Gastroesophageal sphincter (tissue), 4 donors: ENCODE measurements at regions not wholly inside any gene's neighbourhood (a gene's known extent, or its start where the extent isn't known, plus 50 kb on each side); places are given as distances from the start of the nearest gene placed in this dataset.
"Not testable (repeated sequence)": the region's sequence is repeated elsewhere in the genome, so short reads cannot be mapped to it uniquely, and the experiment has no call there.

Experiments
- ATAC-seq: fragments of 150-250 bp; one replicate; pipeline ENCODE4 v1.9.1; 2016; ENCODE audit warnings: mild to moderate bottlenecking, moderate library complexity
- H3K27ac ChIP-seq, 4 donors: fragments of 200-600 bp; sonication (generic) in 3 of 4; 1 replicate in 3 of 4; 2 replicates in 1 of 4; pipeline ENCODE4 v1.5.1; 2016 to 2019
- H3K27me3 ChIP-seq: fragments of 200-600 bp; sonication (generic); one replicate; pipeline ENCODE4 v1.5.1; 2019
- H3K36me3 ChIP-seq, 2 donors: fragments of 200-600 bp; sonication (generic); one replicate each; pipeline ENCODE4 v1.5.1; 2019; ENCODE audit warnings: control low read depth in 1 of 2
- H3K4me1 ChIP-seq, 3 donors: fragments of 200-600 bp; sonication (generic); 1 replicate in 2 of 3; 2 replicates in 1 of 3; pipeline ENCODE4 v1.5.1; 2016 to 2019; ENCODE audit warnings: control low read depth in 2 of 3
- H3K4me3 ChIP-seq, 2 donors: fragments of 200-600 bp; sonication (generic); one replicate each; pipeline ENCODE4 v1.5.1; 2019; ENCODE audit warnings: mild to moderate bottlenecking in 1 of 2, moderate library complexity in 1 of 2
- H3K9me3 ChIP-seq, 3 donors: fragments of 200-600 bp; sonication (generic); one replicate each; pipeline ENCODE4 v1.5.1; 2017 to 2019; ENCODE audit warnings: control low read depth in 2 of 3
- EP300 ChIP-seq: sonication (generic); formaldehyde crosslinking; IDR thresholded peaks from one replicate; pipeline ENCODE4 v1.6.1; 2017; ENCODE audit warnings: antibody characterized with exemption, mild to moderate bottlenecking
- POLR2A ChIP-seq, 2 donors: fragments of 450-650 bp; IDR thresholded peaks; one replicate each; pipeline ENCODE4 v1.6.1; 2017; ENCODE audit warnings: antibody characterized with exemption in 2 of 2, mild to moderate bottlenecking in 2 of 2, moderate library complexity in 1 of 2
- POLR2AphosphoS5 ChIP-seq: sonication (generic); formaldehyde crosslinking; IDR thresholded peaks from one replicate; pipeline ENCODE4 v1.6.1; 2017; ENCODE audit warnings: antibody characterized with exemption
- WGBS, 2 donors: methylation state at CpG; one replicate each; pipeline ENCODE4 v1.1.5; 2018; ENCODE audit warnings: low coverage in 1 of 2; 5-methylcytosine and 5-hydroxymethylcytosine counted together
- TF ChIP-seq, protein P1 (sequence below), 4 experiments: fragments of 200-600 bp in 2 of 4; fragments of 450-650 bp in 2 of 4; sonication (generic) in 1 of 4; IDR thresholded peaks; one replicate each; pipeline ENCODE4 v1.5.1; 2017 to 2019; ENCODE audit warnings: antibody characterized with exemption in 4 of 4, mild to moderate bottlenecking in 2 of 4, moderate library complexity in 2 of 4

DNA sequence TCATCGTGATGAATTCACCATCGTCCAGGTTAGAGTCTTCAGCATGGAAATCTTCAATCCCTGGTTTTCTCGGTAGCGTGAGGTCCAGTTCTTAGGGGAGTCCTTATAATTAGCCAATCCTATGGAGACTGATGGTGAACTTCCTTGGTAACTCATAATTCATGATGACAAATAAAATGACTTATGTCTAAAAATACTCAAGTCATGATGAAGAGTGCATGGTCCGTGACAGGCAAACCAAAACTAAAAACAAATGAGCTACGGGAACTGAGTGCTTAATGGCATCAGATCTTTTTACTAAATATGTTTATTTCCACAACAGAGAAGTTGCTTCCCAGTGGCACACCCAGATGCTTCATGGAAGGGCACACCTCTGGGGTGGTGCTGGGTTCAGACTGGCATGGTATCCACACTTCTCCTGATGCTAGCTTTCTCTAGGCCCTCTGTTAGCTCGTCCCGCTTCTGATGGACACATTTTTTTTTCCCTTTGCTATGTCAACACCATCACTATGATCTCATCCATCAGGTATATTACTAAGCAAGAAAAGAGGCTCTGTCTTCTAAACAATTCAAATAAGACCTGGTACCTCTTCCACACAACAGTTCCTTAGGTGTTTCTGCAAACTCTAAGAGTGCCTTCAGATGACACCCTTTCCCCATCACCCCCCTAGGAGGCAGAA is 92.8 kb upstream of the NEDD4L start:
- TF ChIP-seq EP300 (no peak), POLR2AphosphoS5 (no peak), POLR2A (IDR thresholded peaks at IDR 0.05) (no peak)
- TF ChIP-seq, protein P1, sequence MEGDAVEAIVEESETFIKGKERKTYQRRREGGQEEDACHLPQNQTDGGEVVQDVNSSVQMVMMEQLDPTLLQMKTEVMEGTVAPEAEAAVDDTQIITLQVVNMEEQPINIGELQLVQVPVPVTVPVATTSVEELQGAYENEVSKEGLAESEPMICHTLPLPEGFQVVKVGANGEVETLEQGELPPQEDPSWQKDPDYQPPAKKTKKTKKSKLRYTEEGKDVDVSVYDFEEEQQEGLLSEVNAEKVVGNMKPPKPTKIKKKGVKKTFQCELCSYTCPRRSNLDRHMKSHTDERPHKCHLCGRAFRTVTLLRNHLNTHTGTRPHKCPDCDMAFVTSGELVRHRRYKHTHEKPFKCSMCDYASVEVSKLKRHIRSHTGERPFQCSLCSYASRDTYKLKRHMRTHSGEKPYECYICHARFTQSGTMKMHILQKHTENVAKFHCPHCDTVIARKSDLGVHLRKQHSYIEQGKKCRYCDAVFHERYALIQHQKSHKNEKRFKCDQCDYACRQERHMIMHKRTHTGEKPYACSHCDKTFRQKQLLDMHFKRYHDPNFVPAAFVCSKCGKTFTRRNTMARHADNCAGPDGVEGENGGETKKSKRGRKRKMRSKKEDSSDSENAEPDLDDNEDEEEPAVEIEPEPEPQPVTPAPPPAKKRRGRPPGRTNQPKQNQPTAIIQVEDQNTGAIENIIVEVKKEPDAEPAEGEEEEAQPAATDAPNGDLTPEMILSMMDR (IDR thresholded peaks at IDR 0.05), result no peak
- H3K4me1 ChIP-seq, result peaks cover 0 to 15% (median 0%) of the 10 kb centered on the region in 3 donors
- 73 to 77% methylated on average over 7 to 8 of the region's 8 CpGs for whole genome bisulfite sequencing, 2 donors
- no peaks in the 10 kb centered on the region for H3K9me3 ChIP-seq
- H3K36me3 ChIP-seq, result no peaks in the 10 kb centered on the region
- H3K4me3 ChIP-seq, result no peak overlapping the region
- no peaks in the 10 kb centered on the region for H3K27me3 ChIP-seq
- ATAC-seq, result no peak
- no peak overlapping the region for H3K27ac ChIP-seq

DNA sequence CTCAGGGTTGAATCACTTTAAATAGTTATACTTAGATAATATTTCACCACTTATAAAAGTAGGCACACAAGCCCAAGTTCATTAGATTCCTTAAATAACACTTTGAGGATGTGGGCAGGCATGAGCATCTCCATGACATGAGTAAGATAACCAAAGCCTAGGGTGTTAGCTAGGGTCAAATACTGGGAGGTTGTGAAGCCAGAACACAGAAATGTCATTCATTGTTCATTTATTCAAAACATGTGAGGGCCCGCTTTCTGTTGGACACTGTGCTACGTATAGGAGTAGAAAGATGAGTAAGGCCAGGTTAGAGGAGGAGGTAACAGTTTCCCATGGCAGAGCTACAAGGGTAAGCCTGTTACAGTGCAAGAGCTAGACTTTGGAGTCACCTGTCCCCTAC is 93.5 kb upstream of the NEDD4L start:
- Histone ChIP-seq H3K36me3 (no peaks in the 10 kb centered on the region), H3K27ac (no peak overlapping the region), H3K4me3 (no peak overlapping the region), H3K9me3 (no peaks in the 10 kb centered on the region), H3K27me3 (no peaks in the 10 kb centered on the region), H3K4me1 (peaks cover 0 to 15% (median 0%) of the 10 kb centered on the region in 3 donors)
- TF ChIP-seq, protein P1 (IDR thresholded peaks at IDR 0.05), result no peak
- TF ChIP-seq POLR2A (IDR thresholded peaks at IDR 0.05) (no peak), EP300 (no peak), POLR2AphosphoS5 (no peak)
- 94 to 96% methylated on average over 2 of the region's 2 CpGs for WGBS, 2 donors
- ATAC-seq, result no peak

DNA sequence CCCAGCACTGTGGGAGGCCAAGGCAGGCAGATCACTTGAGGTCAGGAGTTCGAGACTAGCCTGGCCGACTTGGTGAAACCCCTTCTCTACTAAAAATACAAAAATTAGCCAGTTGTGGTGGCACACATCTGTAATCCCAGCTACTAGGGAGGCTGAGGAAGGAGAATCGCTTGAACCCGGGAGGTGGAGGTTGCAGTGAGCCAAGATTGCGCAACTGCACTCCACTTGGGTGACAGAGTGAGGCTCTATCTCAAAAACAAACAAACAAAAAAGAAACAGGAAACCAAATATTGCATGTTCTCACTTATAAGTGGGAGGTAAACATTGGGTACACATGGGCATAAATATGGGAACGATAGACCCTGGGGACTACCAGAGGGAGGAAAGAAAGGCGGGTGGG is 94.7 kb upstream of the NEDD4L start:
- ATAC-seq, H3K4me3 ChIP-seq, H3K27ac ChIP-seq, H3K9me3 ChIP-seq, H3K36me3 ChIP-seq, H3K27me3 ChIP-seq: not testable (repeated sequence)
- peaks cover 0 to 15% (median 0%) of the 10 kb centered on the region in 3 donors for H3K4me1 ChIP-seq
- 93 to 98% methylated on average over 7 of the region's 7 CpGs for WGBS, 2 donors

DNA sequence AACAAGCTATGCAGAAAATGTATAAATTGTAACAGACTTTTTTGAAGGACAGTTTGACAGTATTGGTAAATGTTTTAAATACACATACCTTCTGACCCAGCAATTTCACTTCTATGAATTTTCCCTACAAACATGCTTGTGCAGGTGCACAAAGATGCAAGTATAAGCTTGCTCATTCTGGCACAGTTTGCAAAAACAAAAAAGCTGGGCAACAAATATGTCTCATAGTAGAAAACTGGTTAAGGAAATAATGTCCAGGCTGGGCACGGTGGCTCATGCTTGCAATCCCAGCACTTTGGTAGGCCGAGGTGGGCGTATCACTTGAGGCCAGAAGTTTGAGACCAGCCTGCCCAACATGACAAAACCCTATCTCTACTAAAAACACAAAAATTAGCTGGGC is 96.9 kb upstream of the NEDD4L start:
- TF ChIP-seq POLR2A (IDR thresholded peaks at IDR 0.05) (no peak), POLR2AphosphoS5 (no peak), EP300 (no peak)
- TF ChIP-seq, protein P1 (IDR thresholded peaks at IDR 0.05), result no peak
- Histone ChIP-seq H3K9me3 (no peaks in the 10 kb centered on the region), H3K36me3 (no peaks in the 10 kb centered on the region), H3K4me1 (peaks cover 0 to 9% (median 0%) of the 10 kb centered on the region in 3 donors), H3K27me3 (no peaks in the 10 kb centered on the region), H3K4me3 (no peak overlapping the region), H3K27ac (no peak overlapping the region)
- 63 to 94% methylated on average over 2 to 3 of the region's 3 CpGs for WGBS, 2 donors
- no peak for ATAC-seq

DNA sequence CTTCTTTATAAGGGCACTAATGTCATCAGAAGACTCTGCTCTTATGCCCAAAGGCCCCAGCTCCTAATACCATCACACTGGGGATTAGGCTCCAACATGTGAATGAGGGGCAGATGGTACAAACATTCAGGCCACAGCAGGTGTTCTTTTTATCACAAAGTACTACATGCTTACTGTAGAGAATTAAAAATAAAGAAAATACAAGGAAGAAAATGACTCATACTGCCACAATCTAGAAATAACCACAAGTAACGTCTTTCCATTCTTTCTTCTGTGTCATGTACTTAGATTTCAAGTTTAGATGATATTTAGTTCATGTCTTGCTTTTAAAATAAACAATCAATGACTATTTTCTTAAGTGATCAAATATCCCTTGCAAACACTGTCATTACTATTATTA is 100.3 kb upstream of the NEDD4L start:
- Histone ChIP-seq H3K27ac (no peak overlapping the region), H3K9me3 (no peaks in the 10 kb centered on the region), H3K27me3 (no peaks in the 10 kb centered on the region), H3K36me3 (no peaks in the 10 kb centered on the region), H3K4me1 (no peaks in the 10 kb centered on the region), H3K4me3 (no peak overlapping the region)
- no peak for TF ChIP-seq EP300
- no peak for TF ChIP-seq POLR2A (IDR thresholded peaks at IDR 0.05)
- WGBS, 2 donors, result 42 to 75% methylated on average over 1 of the region's 1 CpG
- no peak for ATAC-seq

DNA sequence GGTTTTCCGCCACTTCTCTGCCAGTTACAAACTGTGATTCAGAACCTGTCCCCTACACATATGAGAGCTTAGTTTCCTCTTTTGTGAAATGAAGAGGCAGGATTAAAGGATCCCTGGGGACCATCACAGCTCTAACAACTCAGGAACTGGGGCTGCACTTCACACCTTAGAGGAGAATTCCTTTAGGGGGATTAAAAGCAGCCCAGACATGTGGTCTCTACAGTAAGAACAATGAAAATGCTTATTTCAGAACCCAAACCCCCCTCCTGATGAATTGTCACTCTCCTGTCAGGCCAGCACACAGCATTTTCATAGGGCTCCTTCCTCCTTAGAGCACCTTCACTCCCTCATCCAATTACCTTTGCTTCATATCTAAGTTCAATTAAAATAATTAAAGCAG is 101.5 kb upstream of the NEDD4L start:
- Histone ChIP-seq H3K4me1 (no peaks in the 10 kb centered on the region), H3K27me3 (no peaks in the 10 kb centered on the region), H3K36me3 (no peaks in the 10 kb centered on the region), H3K4me3 (no peak overlapping the region), H3K27ac (no peak overlapping the region), H3K9me3 (no peaks in the 10 kb centered on the region)
- 100% methylated on average over 1 of the region's 1 CpG for WGBS, 2 donors
- TF ChIP-seq POLR2A (IDR thresholded peaks at IDR 0.05) (no peak), POLR2AphosphoS5 (no peak), EP300 (no peak)
- TF ChIP-seq, protein P1 (IDR thresholded peaks at IDR 0.05), result no peak
- ATAC-seq, result no peak
